ENCODE measurements at regions not wholly inside any gene's neighbourhood (a gene's known extent, or its start where the extent isn't known, plus 50 kb on each side); places are given as distances from the start of the nearest gene placed in this dataset.

- Mint-ChIP-seq H3K27me3 (peaks cover 4% of the 10 kb centered on the region), H3K27ac (no peak overlapping the region), H3K4me3 (ENCODE audit: low read depth) (no peak overlapping the region), H3K36me3 (ENCODE audit: insufficient read depth) (no peaks in the 10 kb centered on the region), H3K4me1 (ENCODE audit: low read depth) (peaks cover 11% of the 10 kb centered on the region), H3K9me3 (ENCODE audit: low read depth) (no peaks in the 10 kb centered on the region)
- TF ChIP-seq CTCF (IDR thresholded peaks at IDR 0.05; ENCODE audit: unreplicated experiment), result no peak
- no peak for DNase-seq (ENCODE audit: low spot score, unreplicated experiment)
These were observed 265.2 kb upstream of the LYZL1 start for GRCh38 chr10:29023678-29024077.

GRCh38 chr10:29026065-29026797 is 262.6 kb upstream of the LYZL1 start:
- Mint-ChIP-seq H3K36me3 (ENCODE audit: insufficient read depth) (no peaks in the 10 kb centered on the region), H3K4me1 (ENCODE audit: low read depth) (peaks cover 11% of the 10 kb centered on the region), H3K27ac (no peak overlapping the region), H3K9me3 (ENCODE audit: low read depth) (no peaks in the 10 kb centered on the region), H3K4me3 (ENCODE audit: low read depth) (no peak overlapping the region), H3K27me3 (peaks cover 4% of the 10 kb centered on the region)
- no peak for DNase-seq (ENCODE audit: low spot score, unreplicated experiment)
- TF ChIP-seq CTCF (IDR thresholded peaks at IDR 0.05; ENCODE audit: unreplicated experiment), result no peak

- Mint-ChIP-seq H3K27me3 (peaks cover 4% of the 10 kb centered on the region), H3K36me3 (ENCODE audit: insufficient read depth) (no peaks in the 10 kb centered on the region), H3K27ac (no peak overlapping the region), H3K4me1 (ENCODE audit: low read depth) (peaks cover 10% of the 10 kb centered on the region), H3K9me3 (ENCODE audit: low read depth) (no peaks in the 10 kb centered on the region), H3K4me3 (ENCODE audit: low read depth) (no peak overlapping the region)
- DNase-seq (ENCODE audit: low spot score, unreplicated experiment), result no peak
- TF ChIP-seq CTCF (IDR thresholded peaks at IDR 0.05; ENCODE audit: unreplicated experiment), result no peak
These were observed 261.9 kb upstream of the LYZL1 start for GRCh38 chr10:29026802-29027580.

- peaks cover 14% of the 10 kb centered on the region for H3K4me1 Mint-ChIP-seq (ENCODE audit: low read depth)
- no peaks in the 10 kb centered on the region for H3K36me3 Mint-ChIP-seq (ENCODE audit: insufficient read depth)
These were observed 260.4 kb upstream of the LYZL1 start for GRCh38 chr10:29028486-29028885.

More at GRCh38 chr10:29028486-29028885, 260.4 kb upstream of the LYZL1 start:
- Mint-ChIP-seq H3K9me3 (ENCODE audit: low read depth) (no peaks in the 10 kb centered on the region), H3K27me3 (peaks cover 4% of the 10 kb centered on the region), H3K4me3 (ENCODE audit: low read depth) (no peak overlapping the region), H3K27ac (no peak overlapping the region)
- no peak for TF ChIP-seq CTCF (IDR thresholded peaks at IDR 0.05; ENCODE audit: unreplicated experiment)
- DNase-seq (ENCODE audit: low spot score, unreplicated experiment), result no peak

Measured in progenitor cell of endocrine pancreas (in vitro differentiated cells).